ENCODE measurements at regions not wholly inside any gene's neighbourhood (a gene's known extent, or its start where the extent isn't known, plus 50 kb on each side); places are given as distances from the start of the nearest gene placed in this dataset.

DNA sequence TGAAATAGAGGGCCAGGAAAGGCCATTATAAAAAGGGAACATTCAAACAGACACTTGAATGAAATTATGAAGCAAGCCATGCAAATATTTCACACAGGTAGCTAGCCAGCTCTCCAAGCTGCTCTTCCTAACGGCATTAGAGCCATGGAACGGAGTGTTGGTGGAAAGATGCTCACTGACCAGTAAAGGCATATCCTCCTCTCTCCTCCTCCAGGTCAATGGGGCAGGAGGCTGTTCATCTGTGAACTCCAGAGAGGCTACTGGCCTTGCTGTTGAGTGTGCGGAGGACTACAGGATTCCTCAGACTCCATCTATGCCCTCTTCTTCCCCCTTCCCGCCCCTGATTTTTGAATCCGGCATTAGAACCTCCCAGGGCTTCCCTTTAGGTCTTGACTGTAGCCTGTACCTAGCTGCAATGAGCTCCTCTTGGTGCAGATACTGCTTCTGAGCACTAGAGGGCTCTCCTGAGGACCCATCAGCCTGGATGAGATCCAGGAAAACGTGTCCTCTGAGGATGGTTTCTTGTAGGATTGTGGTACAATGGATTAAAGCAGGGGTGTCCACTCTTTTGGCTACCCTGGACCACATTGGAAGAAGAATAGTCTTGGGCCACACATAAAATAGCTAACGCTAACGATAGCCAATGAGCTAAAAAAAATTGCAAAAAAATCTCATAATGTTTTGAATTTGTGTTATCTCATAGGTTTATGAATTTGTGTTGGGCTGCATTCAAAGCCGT, 162.2 kb downstream of the SREK1 start:
- Mint-ChIP-seq H3K4me3 (no peak overlapping the region), H3K9me3 (no peaks in the 10 kb centered on the region), H3K27me3 (peaks cover 35% of the 10 kb centered on the region), H3K36me3 (no peaks in the 10 kb centered on the region), H3K27ac (no peak overlapping the region), H3K4me1 (ENCODE audit: unreplicated experiment) (peaks cover 6% of the 10 kb centered on the region)
- peak; percentile 86 for TF ChIP-seq CTCF (conservative IDR thresholded peaks at IDR 0.05)
- DNase-seq (ENCODE audit: extremely low spot score, unreplicated experiment), result no peak

- H3K4me3 Mint-ChIP-seq, result no peak overlapping the region
- H3K9me3 Mint-ChIP-seq, result no peaks in the 10 kb centered on the region
- TF ChIP-seq CTCF (conservative IDR thresholded peaks at IDR 0.05), result no peak
- peaks cover 33% of the 10 kb centered on the region for H3K27me3 Mint-ChIP-seq
- H3K27ac Mint-ChIP-seq, result no peak overlapping the region
- no peaks in the 10 kb centered on the region for H3K36me3 Mint-ChIP-seq
- H3K4me1 Mint-ChIP-seq (ENCODE audit: unreplicated experiment), result peaks cover 6% of the 10 kb centered on the region
- DNase-seq (ENCODE audit: extremely low spot score, unreplicated experiment), result no peak
Observed at GRCh38 chr5:66306844-66307315, 162.8 kb downstream of the SREK1 start.

DNA sequence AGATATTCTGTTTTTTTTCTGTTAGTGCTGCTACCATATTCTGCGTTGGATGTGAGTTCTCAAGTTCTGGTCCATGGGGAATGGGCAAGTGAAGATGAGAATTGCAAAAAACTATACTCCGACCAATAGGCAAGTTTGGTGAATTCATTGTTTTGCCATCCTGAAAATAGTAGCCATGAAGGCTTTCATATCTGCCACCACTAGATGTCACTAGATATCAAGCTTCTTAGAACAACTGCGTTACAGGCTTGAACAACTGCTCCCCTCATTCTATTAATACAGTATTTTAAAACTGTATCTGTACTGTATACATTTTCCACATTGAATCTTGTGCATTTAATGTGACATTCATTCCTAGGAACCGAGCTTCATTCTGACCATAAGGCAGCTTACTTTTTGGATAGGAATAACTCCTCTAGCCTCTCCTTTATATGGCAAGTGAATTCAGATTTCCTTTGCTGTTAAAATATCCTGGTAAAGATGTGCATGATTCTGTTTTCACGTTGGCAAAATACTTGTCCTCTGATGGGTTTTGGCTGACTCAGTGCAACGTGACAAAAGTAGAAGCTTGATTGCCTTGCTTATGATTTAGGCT, 163.6 kb downstream of the SREK1 start:
- Mint-ChIP-seq H3K27ac (no peak overlapping the region), H3K36me3 (no peaks in the 10 kb centered on the region), H3K4me1 (ENCODE audit: unreplicated experiment) (peaks cover 6% of the 10 kb centered on the region), H3K27me3 (peaks cover 32% of the 10 kb centered on the region), H3K4me3 (no peak overlapping the region), H3K9me3 (no peaks in the 10 kb centered on the region)
- peak; percentile 95 for TF ChIP-seq CTCF (conservative IDR thresholded peaks at IDR 0.05)
- no peak for DNase-seq (ENCODE audit: extremely low spot score, unreplicated experiment)

DNA sequence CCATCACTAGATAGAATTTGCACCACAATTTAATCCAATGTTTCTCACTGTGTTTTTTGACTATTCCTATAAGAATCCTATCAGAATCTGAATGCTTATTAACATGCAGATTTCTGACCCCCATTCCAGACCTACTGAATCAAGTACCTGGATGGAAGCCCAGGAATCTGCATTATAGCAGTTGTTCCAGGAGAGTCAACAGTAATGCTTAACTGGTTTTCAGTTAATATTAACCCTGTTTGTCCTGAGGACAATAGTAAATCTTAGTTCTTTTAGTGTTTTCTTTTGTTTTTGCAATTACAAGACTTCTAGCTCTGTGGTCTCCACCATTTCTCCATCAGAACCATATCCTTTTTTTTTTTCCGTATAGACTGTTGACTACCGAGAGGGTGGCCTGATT, 168.2 kb downstream of the SREK1 start:
- H3K4me1 Mint-ChIP-seq (ENCODE audit: unreplicated experiment), result peaks cover 6% of the 10 kb centered on the region
- H3K4me3 Mint-ChIP-seq, result no peak overlapping the region
- peaks cover 3% of the 10 kb centered on the region for H3K36me3 Mint-ChIP-seq
- peaks cover 26% of the 10 kb centered on the region for H3K27me3 Mint-ChIP-seq
- DNase-seq (ENCODE audit: extremely low spot score, unreplicated experiment), result no peak
- no peaks in the 10 kb centered on the region for H3K9me3 Mint-ChIP-seq
- no peak overlapping the region for H3K27ac Mint-ChIP-seq
- no peak for TF ChIP-seq CTCF (conservative IDR thresholded peaks at IDR 0.05)

DNA sequence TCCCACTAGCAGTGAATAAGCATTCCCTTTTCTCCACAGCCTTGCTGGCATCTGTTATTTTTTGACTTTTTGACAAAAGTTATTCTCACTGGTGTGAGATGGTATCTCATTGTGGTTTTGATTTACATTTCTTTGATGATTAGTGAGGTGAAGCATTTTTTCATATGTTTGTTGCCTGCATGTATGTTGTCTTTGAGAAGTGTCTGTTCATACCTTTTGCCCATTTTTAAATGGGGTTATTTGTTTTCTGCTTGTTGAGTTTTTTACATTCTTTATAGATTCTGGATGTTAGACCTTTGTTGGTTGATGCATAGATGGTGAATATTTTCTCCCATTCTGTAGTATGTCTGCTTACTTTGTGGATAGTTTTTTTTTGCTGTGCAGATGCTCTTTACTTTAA, 171.7 kb downstream of the SREK1 start:
- no peak overlapping the region for H3K4me3 Mint-ChIP-seq
- TF ChIP-seq CTCF (conservative IDR thresholded peaks at IDR 0.05), result no peak

More for the DNA sequence above, 171.7 kb downstream of the SREK1 start:
- Mint-ChIP-seq H3K27ac (no peak overlapping the region), H3K9me3 (no peaks in the 10 kb centered on the region), H3K36me3 (peaks cover 3% of the 10 kb centered on the region), H3K27me3 (peaks cover 32% of the 10 kb centered on the region), H3K4me1 (ENCODE audit: unreplicated experiment) (no peaks in the 10 kb centered on the region)
- no peak for DNase-seq (ENCODE audit: extremely low spot score, unreplicated experiment)
